Chondrocyte (in vitro differentiated cells): ENCODE measurements at regions not wholly inside any gene's neighbourhood (a gene's known extent, or its start where the extent isn't known, plus 50 kb on each side); places are given as distances from the start of the nearest gene placed in this dataset.

Experiments
- DNase-seq: peaks from one replicate; pipeline ENCODE4 v3.0.0; 2021; ENCODE audit warnings: mixed read lengths, low spot score
- H3K27ac Mint-ChIP-seq: one replicate; pipeline ENCODE4 v1.8.0; 2021; ENCODE audit warnings: mild to moderate bottlenecking, moderate library complexity, mixed read lengths; ENCODE audit not compliant: unreplicated experiment
- H3K27me3 Mint-ChIP-seq: 2 replicates; pipeline ENCODE4 v1.8.0; 2021; ENCODE audit warnings: low read depth, mixed read lengths
- H3K36me3 Mint-ChIP-seq: 2 replicates; pipeline ENCODE4 v1.8.0; 2021; ENCODE audit warnings: low read depth, mixed read lengths
- H3K4me1 Mint-ChIP-seq: 2 replicates; pipeline ENCODE4 v1.8.0; 2021; ENCODE audit warnings: low read depth, mild to moderate bottlenecking, mixed read lengths
- H3K4me3 Mint-ChIP-seq: one replicate; pipeline ENCODE4 v1.8.0; 2021; ENCODE audit warnings: mild to moderate bottlenecking, moderate library complexity, mixed read lengths; ENCODE audit not compliant: unreplicated experiment
- H3K9me3 Mint-ChIP-seq: 2 replicates; pipeline ENCODE4 v1.8.0; 2021; ENCODE audit warnings: low read depth, mixed read lengths
- CTCF ChIP-seq: fragments of 200-600 bp; sonication (generic); IDR thresholded peaks from 2 replicates; pipeline ENCODE4 v1.5.0; 2021; ENCODE audit warnings: antibody characterized with exemption, mild to moderate bottlenecking, moderate library complexity

- H3K36me3 Mint-ChIP-seq: peaks cover 2% of the 10 kb centered on the region
- no peak overlapping the region for H3K4me3 Mint-ChIP-seq
- H3K27me3 Mint-ChIP-seq: no peaks in the 10 kb centered on the region
- peaks cover 12% of the 10 kb centered on the region for H3K4me1 Mint-ChIP-seq
- H3K27ac Mint-ChIP-seq: no peak overlapping the region
- H3K9me3 Mint-ChIP-seq: no peaks in the 10 kb centered on the region
- TF ChIP-seq CTCF: no peak
- no peak for DNase-seq
These were observed 341.0 kb upstream of the POU5F2 start for GRCh38 chr5:94082405-94082804.

GRCh38 chr5:94081088-94081487, 339.7 kb upstream of the POU5F2 start:
- DNase-seq: no peak
- TF ChIP-seq CTCF: no peak
- no peak overlapping the region for H3K4me3 Mint-ChIP-seq
- no peaks in the 10 kb centered on the region for H3K27me3 Mint-ChIP-seq
- peaks cover 2% of the 10 kb centered on the region for H3K36me3 Mint-ChIP-seq
- H3K9me3 Mint-ChIP-seq: no peaks in the 10 kb centered on the region
- peaks cover 13% of the 10 kb centered on the region for H3K4me1 Mint-ChIP-seq
- no peak overlapping the region for H3K27ac Mint-ChIP-seq

- no peak for TF ChIP-seq CTCF
- Mint-ChIP-seq H3K27ac (no peak overlapping the region), H3K4me1 (peaks cover 13% of the 10 kb centered on the region), H3K27me3 (no peaks in the 10 kb centered on the region), H3K4me3 (no peak overlapping the region), H3K9me3 (no peaks in the 10 kb centered on the region), H3K36me3 (no peaks in the 10 kb centered on the region)
- DNase-seq: no peak
These were observed 339.0 kb upstream of the POU5F2 start for GRCh38 chr5:94080390-94080789.

GRCh38 chr5:94072116-94072515, 330.7 kb upstream of the POU5F2 start:
- Mint-ChIP-seq H3K27me3 (no peaks in the 10 kb centered on the region), H3K4me3 (no peak overlapping the region), H3K36me3 (peaks cover 5% of the 10 kb centered on the region), H3K4me1 (no peaks in the 10 kb centered on the region), H3K9me3 (peaks cover 10% of the 10 kb centered on the region), H3K27ac (no peak overlapping the region)
- TF ChIP-seq CTCF: no peak
- DNase-seq: no peak

- Mint-ChIP-seq H3K4me1 (no peaks in the 10 kb centered on the region), H3K27me3 (no peaks in the 10 kb centered on the region), H3K4me3 (no peak overlapping the region), H3K27ac (no peak overlapping the region), H3K36me3 (peaks cover 12% of the 10 kb centered on the region), H3K9me3 (peaks cover 45% of the 10 kb centered on the region)
- no peak for TF ChIP-seq CTCF
- no peak for DNase-seq
These were observed 325.2 kb upstream of the POU5F2 start for GRCh38 chr5:94066437-94067207.
